ENCODE measurements at regions not wholly inside any gene's neighbourhood (a gene's known extent, or its start where the extent isn't known, plus 50 kb on each side); places are given as distances from the start of the nearest gene placed in this dataset.
"Not testable (repeated sequence)": the region's sequence is repeated elsewhere in the genome, so short reads cannot be mapped to it uniquely, and the experiment has no call there.

GRCh38 chr4:121584836-121585235 is 111.9 kb downstream of the ANXA5 start:
- ATAC-seq (replicated peaks in 1 of 4): no peak
- POLR2A ChIA-PET: no interaction called here
- Histone ChIP-seq H3K27ac (ENCODE audit: low read length) (no peak overlapping the region), H3K27me3 (replicated peaks in 1 of 2; ENCODE audit: control insufficient read depth in 2 of 2, extremely low read depth in 1 of 2, insufficient read depth in 2 of 2, low read length in 1 of 2) (peaks cover 0 to 2% of the 10 kb centered on the region in 2 experiments), H3K36me3 (ENCODE audit: control insufficient read depth in 2 of 2, extremely low read depth in 1 of 2, insufficient read depth in 1 of 2, low read length in 1 of 2) (no peaks in the 10 kb centered on the region), H3K9me3 (no peaks in the 10 kb centered on the region), H3K4me3 (ENCODE audit: control insufficient read depth in 1 of 2, extremely low read depth in 1 of 2, low read length in 1 of 2) (no peak overlapping the region), H3K4me1 (ENCODE audit: control insufficient read depth in 1 of 2, extremely low read depth in 1 of 2, insufficient read depth in 2 of 2, low read length in 2 of 2) (no peaks in the 10 kb centered on the region)
- peaks cover 29 to 38% of the 10 kb centered on the region in 2 donors for H3K27me3 Mint-ChIP-seq
- no peaks in the 10 kb centered on the region for H3K9me3 Mint-ChIP-seq
- WGBS (ENCODE audit: insufficient coverage): no CpG with 5 or more reads among the region's 1 CpG
- CTCF ChIA-PET: no interaction called here
- H3K4me1 Mint-ChIP-seq: no peaks in the 10 kb centered on the region
- DNase-seq: no peak
- H3K27ac Mint-ChIP-seq: no peak overlapping the region
- H3K36me3 Mint-ChIP-seq: no peaks in the 10 kb centered on the region
- H3K4me3 Mint-ChIP-seq: no peak overlapping the region

- peaks cover 25 to 36% of the 10 kb centered on the region in 2 donors for H3K27me3 Mint-ChIP-seq
Measured at GRCh38 chr4:121583396-121583795, 113.4 kb downstream of the ANXA5 start.

GRCh38 chr4:121582296-121582695 is 114.5 kb downstream of the ANXA5 start:
- ChIA-PET POLR2A (no interaction called here), CTCF (no interaction called here)
- no peak overlapping the region for H3K4me3 ChIP-seq (ENCODE audit: control insufficient read depth in 1 of 2, extremely low read depth in 1 of 2, low read length in 1 of 2)
- H3K4me1 ChIP-seq (ENCODE audit: control insufficient read depth in 1 of 2, extremely low read depth in 1 of 2, insufficient read depth in 2 of 2, low read length in 2 of 2): no peaks in the 10 kb centered on the region
- H3K36me3 Mint-ChIP-seq: no peaks in the 10 kb centered on the region
- no peak overlapping the region for H3K27ac ChIP-seq (ENCODE audit: low read length)
- no peak overlapping the region for H3K27ac Mint-ChIP-seq
- H3K27me3 Mint-ChIP-seq: peaks cover 18 to 32% of the 10 kb centered on the region in 2 donors
- ATAC-seq (replicated peaks in 1 of 4) (no peak), DNase-seq (no peak)
- no peaks in the 10 kb centered on the region for H3K9me3 ChIP-seq
- H3K9me3 Mint-ChIP-seq: no peaks in the 10 kb centered on the region
- peaks cover 0 to 2% of the 10 kb centered on the region in 2 experiments for H3K27me3 ChIP-seq (replicated peaks in 1 of 2; ENCODE audit: control insufficient read depth in 2 of 2, extremely low read depth in 1 of 2, insufficient read depth in 2 of 2, low read length in 1 of 2)
- H3K4me1 Mint-ChIP-seq: no peaks in the 10 kb centered on the region
- H3K4me3 Mint-ChIP-seq: no peak overlapping the region
- no peaks in the 10 kb centered on the region for H3K36me3 ChIP-seq (ENCODE audit: control insufficient read depth in 2 of 2, extremely low read depth in 1 of 2, insufficient read depth in 1 of 2, low read length in 1 of 2)

More at GRCh38 chr4:121583396-121583795, 113.4 kb downstream of the ANXA5 start:
- ChIA-PET POLR2A (no interaction called here), CTCF (no interaction called here)
- ATAC-seq (replicated peaks in 1 of 4): no peak
- Histone ChIP-seq H3K36me3 (ENCODE audit: control insufficient read depth in 2 of 2, extremely low read depth in 1 of 2, insufficient read depth in 1 of 2, low read length in 1 of 2) (no peaks in the 10 kb centered on the region), H3K4me3 (ENCODE audit: control insufficient read depth in 1 of 2, extremely low read depth in 1 of 2, low read length in 1 of 2) (no peak overlapping the region), H3K27me3 (replicated peaks in 1 of 2; ENCODE audit: control insufficient read depth in 2 of 2, extremely low read depth in 1 of 2, insufficient read depth in 2 of 2, low read length in 1 of 2) (peaks cover 0 to 2% of the 10 kb centered on the region in 2 experiments), H3K9me3 (no peaks in the 10 kb centered on the region), H3K4me1 (ENCODE audit: control insufficient read depth in 1 of 2, extremely low read depth in 1 of 2, insufficient read depth in 2 of 2, low read length in 2 of 2) (no peaks in the 10 kb centered on the region), H3K27ac (ENCODE audit: low read length) (no peak overlapping the region)
- no peak for DNase-seq
- H3K4me3 Mint-ChIP-seq: no peak overlapping the region
- H3K9me3 Mint-ChIP-seq: no peaks in the 10 kb centered on the region
- no peaks in the 10 kb centered on the region for H3K36me3 Mint-ChIP-seq
- no peak overlapping the region for H3K27ac Mint-ChIP-seq
- 100% methylated on average over 1 of the region's 3 CpGs for WGBS (ENCODE audit: insufficient coverage)
- H3K4me1 Mint-ChIP-seq: no peaks in the 10 kb centered on the region

GRCh38 chr4:121575392-121575791 is 121.4 kb downstream of the ANXA5 start:
- peaks cover 0 to 21% of the 10 kb centered on the region in 2 donors for H3K27me3 Mint-ChIP-seq
- H3K36me3 ChIP-seq (ENCODE audit: control insufficient read depth in 2 of 2, extremely low read depth in 1 of 2, insufficient read depth in 1 of 2, low read length in 1 of 2); H3K4me1 ChIP-seq (ENCODE audit: control insufficient read depth in 1 of 2, extremely low read depth in 1 of 2, insufficient read depth in 2 of 2, low read length in 2 of 2); CTCF ChIA-PET; H3K27ac Mint-ChIP-seq; ATAC-seq (replicated peaks in 1 of 4); H3K4me3 ChIP-seq (ENCODE audit: control insufficient read depth in 1 of 2, extremely low read depth in 1 of 2, low read length in 1 of 2); H3K27ac ChIP-seq (ENCODE audit: low read length); H3K4me1 Mint-ChIP-seq; H3K36me3 Mint-ChIP-seq; H3K27me3 ChIP-seq (replicated peaks in 1 of 2; ENCODE audit: control insufficient read depth in 2 of 2, extremely low read depth in 1 of 2, insufficient read depth in 2 of 2, low read length in 1 of 2); H3K9me3 Mint-ChIP-seq; DNase-seq; H3K4me3 Mint-ChIP-seq; H3K9me3 ChIP-seq; POLR2A ChIA-PET: not testable (repeated sequence)
- 92% methylated on average over 2 of the region's 3 CpGs for WGBS (ENCODE audit: insufficient coverage)

- DNase-seq (no peak), ATAC-seq (replicated peaks in 1 of 4) (no peak)
- Mint-ChIP-seq H3K27ac (no peak overlapping the region), H3K4me1 (no peaks in the 10 kb centered on the region), H3K36me3 (no peaks in the 10 kb centered on the region), H3K4me3 (no peak overlapping the region), H3K9me3 (no peaks in the 10 kb centered on the region), H3K27me3 (peaks cover 3 to 25% of the 10 kb centered on the region in 2 donors)
- H3K4me1 ChIP-seq (ENCODE audit: control insufficient read depth in 1 of 2, extremely low read depth in 1 of 2, insufficient read depth in 2 of 2, low read length in 2 of 2): no peaks in the 10 kb centered on the region
- H3K9me3 ChIP-seq: no peaks in the 10 kb centered on the region
- ChIA-PET POLR2A (no interaction called here), CTCF (no interaction called here)
- H3K36me3 ChIP-seq (ENCODE audit: control insufficient read depth in 2 of 2, extremely low read depth in 1 of 2, insufficient read depth in 1 of 2, low read length in 1 of 2): no peaks in the 10 kb centered on the region
- H3K27ac ChIP-seq (ENCODE audit: low read length): no peak overlapping the region
- peaks cover 0 to 3% of the 10 kb centered on the region in 2 experiments for H3K27me3 ChIP-seq (replicated peaks in 1 of 2; ENCODE audit: control insufficient read depth in 2 of 2, extremely low read depth in 1 of 2, insufficient read depth in 2 of 2, low read length in 1 of 2)
- H3K4me3 ChIP-seq (ENCODE audit: control insufficient read depth in 1 of 2, extremely low read depth in 1 of 2, low read length in 1 of 2): no peak overlapping the region
Measured at GRCh38 chr4:121574618-121575017, 122.2 kb downstream of the ANXA5 start.

GRCh38 chr4:121567748-121568147 is 129.0 kb downstream of the ANXA5 start:
- WGBS (ENCODE audit: insufficient coverage): 79% methylated on average over 3 of the region's 4 CpGs
- Histone ChIP-seq H3K9me3 (no peaks in the 10 kb centered on the region), H3K27ac (ENCODE audit: low read length) (no peak overlapping the region), H3K4me3 (ENCODE audit: control insufficient read depth in 1 of 2, extremely low read depth in 1 of 2, low read length in 1 of 2) (no peak overlapping the region), H3K27me3 (replicated peaks in 1 of 2; ENCODE audit: control insufficient read depth in 2 of 2, extremely low read depth in 1 of 2, insufficient read depth in 2 of 2, low read length in 1 of 2) (peaks cover 0 to 12% of the 10 kb centered on the region in 2 experiments), H3K4me1 (ENCODE audit: control insufficient read depth in 1 of 2, extremely low read depth in 1 of 2, insufficient read depth in 2 of 2, low read length in 2 of 2) (no peaks in the 10 kb centered on the region), H3K36me3 (ENCODE audit: control insufficient read depth in 2 of 2, extremely low read depth in 1 of 2, insufficient read depth in 1 of 2, low read length in 1 of 2) (no peaks in the 10 kb centered on the region)
- Mint-ChIP-seq H3K27me3 (peaks cover 22 to 23% of the 10 kb centered on the region in 2 donors), H3K9me3 (no peaks in the 10 kb centered on the region), H3K36me3 (no peaks in the 10 kb centered on the region), H3K27ac (no peak overlapping the region), H3K4me1 (no peaks in the 10 kb centered on the region), H3K4me3 (no peak overlapping the region)
- no peak for DNase-seq
- ChIA-PET CTCF (no interaction called here), POLR2A (no interaction called here)
- ATAC-seq (replicated peaks in 1 of 4): no peak

GRCh38 chr4:121564840-121565375 is 131.9 kb downstream of the ANXA5 start:
- no peak for DNase-seq

More at GRCh38 chr4:121564840-121565375, 131.9 kb downstream of the ANXA5 start:
- Mint-ChIP-seq H3K36me3 (no peaks in the 10 kb centered on the region), H3K27ac (no peak overlapping the region), H3K27me3 (peaks cover 19 to 28% of the 10 kb centered on the region in 2 donors), H3K4me1 (no peaks in the 10 kb centered on the region), H3K9me3 (peaks cover 0 to 4% (median 0%) of the 10 kb centered on the region in 3 donors), H3K4me3 (no peak overlapping the region)
- Histone ChIP-seq H3K4me3 (ENCODE audit: control insufficient read depth in 1 of 2, extremely low read depth in 1 of 2, low read length in 1 of 2) (no peak overlapping the region), H3K27ac (ENCODE audit: low read length) (no peak overlapping the region), H3K9me3 (no peaks in the 10 kb centered on the region), H3K27me3 (replicated peaks in 1 of 2; ENCODE audit: control insufficient read depth in 2 of 2, extremely low read depth in 1 of 2, insufficient read depth in 2 of 2, low read length in 1 of 2) (peaks cover 0 to 12% of the 10 kb centered on the region in 2 experiments), H3K4me1 (ENCODE audit: control insufficient read depth in 1 of 2, extremely low read depth in 1 of 2, insufficient read depth in 2 of 2, low read length in 2 of 2) (no peaks in the 10 kb centered on the region), H3K36me3 (ENCODE audit: control insufficient read depth in 2 of 2, extremely low read depth in 1 of 2, insufficient read depth in 1 of 2, low read length in 1 of 2) (no peaks in the 10 kb centered on the region)
- WGBS (ENCODE audit: insufficient coverage): 90% methylated on average over 2 of the region's 5 CpGs
- POLR2A ChIA-PET: no interaction called here
- CTCF ChIA-PET: no interaction called here
- ATAC-seq (replicated peaks in 1 of 4): no peak

Measured in T-cell (primary cell).